Left ventricle myocardium inferior (tissue), 1 donor: ENCODE measurements at regions not wholly inside any gene's neighbourhood (a gene's known extent, or its start where the extent isn't known, plus 50 kb on each side); places are given as distances from the start of the nearest gene placed in this dataset.

Source experiments
- DNase-seq: peaks from one replicate; pipeline ENCODE4 v3.0.0-alpha.2; 2020
- H3K27ac ChIP-seq: fragments of 200-600 bp; replicated peaks from 2 replicates; pipeline ENCODE4 v1.8.0; 2021
- H3K27me3 ChIP-seq: fragments of 200-600 bp; 2 replicates; pipeline ENCODE4 v1.8.0; 2021; ENCODE audit warnings: low read depth
- H3K36me3 ChIP-seq: fragments of 200-600 bp; 2 replicates; pipeline ENCODE4 v1.8.0; 2021
- H3K4me1 ChIP-seq: fragments of 200-600 bp; 2 replicates; pipeline ENCODE4 v1.8.0; 2021
- H3K4me3 ChIP-seq: fragments of 200-600 bp; 2 replicates; pipeline ENCODE4 v1.8.0; 2021; ENCODE audit warnings: mild to moderate bottlenecking, moderate library complexity
- H3K9me3 ChIP-seq: fragments of 200-600 bp; replicated peaks from 2 replicates; pipeline ENCODE4 v1.8.0; 2021
- CTCF ChIP-seq: fragments of 200-600 bp; IDR thresholded peaks from 2 replicates; pipeline ENCODE4 v1.8.0; 2021; ENCODE audit warnings: antibody characterized with exemption, mild to moderate bottlenecking, borderline replicate concordance
- intact Hi-C: fragments of 100-400 bp; cut with micrococcal nuclease; formaldehyde crosslinking; loops from one replicate; pipeline ENCODE4 v1.11.0; 2022
- donor health status: DM: no; HTN: yes; CAD: no; lungs with severe emphysema.

- no peak for DNase-seq
- intact Hi-C loops: no loop called here
- Histone ChIP-seq H3K9me3 (no peaks in the 10 kb centered on the region), H3K27ac (no peak overlapping the region), H3K4me3 (no peak overlapping the region), H3K27me3 (peaks cover 17% of the 10 kb centered on the region), H3K4me1 (peaks cover 4% of the 10 kb centered on the region), H3K36me3 (no peaks in the 10 kb centered on the region)
- no peak for TF ChIP-seq CTCF
Observed at GRCh38 chr5:101676646-101677045, 619.4 kb downstream of the SLCO4C1 start.

DNA sequence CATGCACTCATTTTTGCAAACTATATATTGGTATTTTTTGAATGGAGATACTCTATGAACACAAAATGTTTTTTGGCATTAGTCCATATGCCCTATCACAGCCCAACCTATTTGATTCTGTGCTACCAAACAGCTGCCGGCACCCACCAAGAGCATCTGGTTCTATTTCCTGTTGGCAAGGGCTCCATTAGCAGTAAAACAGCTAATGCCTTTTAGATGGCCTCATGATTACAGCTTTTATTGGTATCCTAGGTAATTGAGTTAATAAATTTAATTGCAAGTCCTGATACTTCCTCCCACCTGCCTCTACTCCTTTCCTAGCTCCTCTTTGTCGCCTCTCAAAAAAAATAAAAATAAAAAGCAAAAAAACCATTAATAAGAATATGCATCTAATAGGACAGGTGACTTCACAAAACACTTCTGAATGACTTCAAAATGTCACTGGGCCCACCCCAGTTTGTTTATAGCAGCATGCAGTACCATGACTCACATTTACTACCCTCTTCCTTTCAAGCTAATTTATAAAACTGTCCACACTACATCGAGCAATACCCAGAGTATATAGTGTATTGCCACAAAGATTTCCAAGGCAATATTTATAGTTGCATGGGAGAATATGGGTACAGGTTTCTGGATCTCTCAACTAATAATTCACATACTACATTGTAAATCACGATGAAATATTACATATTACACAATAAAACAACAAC lies 620.4 kb downstream of the SLCO4C1 start:
- Histone ChIP-seq H3K27me3 (peaks cover 17% of the 10 kb centered on the region), H3K9me3 (no peaks in the 10 kb centered on the region), H3K4me3 (no peak overlapping the region), H3K4me1 (peaks cover 4% of the 10 kb centered on the region), H3K27ac (no peak overlapping the region), H3K36me3 (no peaks in the 10 kb centered on the region)
- intact Hi-C loops: no loop called here
- DNase-seq: no peak
- no peak for TF ChIP-seq CTCF

DNA sequence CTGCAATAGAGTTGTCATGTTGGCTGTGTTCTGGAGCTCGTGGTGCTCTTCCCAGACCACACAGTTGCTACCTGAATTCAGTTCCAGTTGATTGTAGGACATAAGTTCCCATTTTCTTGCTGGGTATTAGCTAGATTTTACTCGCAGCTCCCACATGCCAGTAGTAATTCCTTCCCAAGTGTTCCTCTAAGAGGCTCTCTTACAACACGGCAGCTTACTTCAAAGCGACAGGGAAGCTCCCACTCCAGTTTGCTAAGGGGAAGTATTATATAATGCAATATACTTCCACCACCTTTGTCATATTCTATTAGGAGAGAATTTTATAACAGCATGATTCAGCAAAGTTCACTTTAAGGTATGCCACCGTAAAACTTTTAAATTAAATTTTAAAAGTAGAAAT lies 623.0 kb downstream of the SLCO4C1 start:
- Histone ChIP-seq H3K4me1 (no peaks in the 10 kb centered on the region), H3K9me3 (no peaks in the 10 kb centered on the region), H3K4me3 (no peak overlapping the region), H3K27ac (no peak overlapping the region), H3K27me3 (peaks cover 10% of the 10 kb centered on the region), H3K36me3 (no peaks in the 10 kb centered on the region)
- no peak for DNase-seq
- intact Hi-C loops: no loop called here
- no peak for TF ChIP-seq CTCF

- H3K4me3 ChIP-seq: no peak overlapping the region
- no peaks in the 10 kb centered on the region for H3K36me3 ChIP-seq
- H3K4me1 ChIP-seq: no peaks in the 10 kb centered on the region
- intact Hi-C loops: no loop called here
- no peaks in the 10 kb centered on the region for H3K9me3 ChIP-seq
- H3K27me3 ChIP-seq: no peaks in the 10 kb centered on the region
- H3K27ac ChIP-seq: no peak overlapping the region
- TF ChIP-seq CTCF: no peak
- DNase-seq: no peak
Observed at GRCh38 chr5:101664071-101664791, 631.9 kb downstream of the SLCO4C1 start.

DNA sequence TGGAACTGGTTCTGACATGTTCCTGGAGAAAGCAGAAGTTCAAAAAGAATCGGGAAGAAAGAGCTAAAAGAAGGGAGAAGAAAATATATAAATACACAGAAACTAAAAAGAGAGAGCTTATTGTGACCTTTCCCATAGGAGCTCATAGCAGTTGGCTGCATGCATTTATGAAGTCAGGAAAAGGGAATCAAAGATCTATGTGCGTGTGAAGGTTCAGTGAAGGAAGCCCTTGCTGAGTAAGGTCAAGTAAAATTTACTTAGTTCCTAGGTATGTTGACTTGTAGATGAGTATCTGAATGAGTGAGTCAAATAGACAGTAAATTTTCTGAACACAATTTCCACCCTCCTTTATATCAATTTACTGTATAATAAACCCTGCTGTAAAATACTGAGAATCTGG lies 632.5 kb downstream of the SLCO4C1 start:
- no peaks in the 10 kb centered on the region for H3K36me3 ChIP-seq
- no peaks in the 10 kb centered on the region for H3K27me3 ChIP-seq
- H3K27ac ChIP-seq: no peak overlapping the region
- no peak for DNase-seq
- no peak for TF ChIP-seq CTCF
- intact Hi-C loops: no loop called here
- H3K9me3 ChIP-seq: no peaks in the 10 kb centered on the region
- no peak overlapping the region for H3K4me3 ChIP-seq
- H3K4me1 ChIP-seq: no peaks in the 10 kb centered on the region
